ENCODE measurements at regions not wholly inside any gene's neighbourhood (a gene's known extent, or its start where the extent isn't known, plus 50 kb on each side); places are given as distances from the start of the nearest gene placed in this dataset.

GRCh38 chr15:98035134-98035533 is 74.6 kb downstream of the ARRDC4 start:
- TF ChIP-seq EZH2phosphoT487 (IDR thresholded peaks at IDR 0.05; ENCODE audit: borderline replicate concordance, low read depth, low read length) (no peak), CTCF (conservative IDR thresholded peaks at IDR 0.05; ENCODE audit: low read length) (no peak)
